Natural killer cell (primary cell): ENCODE measurements at regions not wholly inside any gene's neighbourhood (a gene's known extent, or its start where the extent isn't known, plus 50 kb on each side); places are given as distances from the start of the nearest gene placed in this dataset.

ENCODE experiments used
- ATAC-seq, 3 donors: fragments of 150-1000 bp in 2 of 3; fragments of 200-7000 bp in 1 of 3; cut with Tn5 transposase; 1 replicate in 1 of 3; 2 replicates in 2 of 3; pipeline ENCODE4 v1.10.0; 2021; ENCODE audit warnings: mild to moderate bottlenecking in 2 of 3, moderate library complexity in 2 of 3
- DNase-seq, 2 donors: peaks; one replicate each; pipeline versions ENCODE4 v3.0.0 to v3.0.0-alpha.2; 2013 to 2021; ENCODE audit warnings: mixed read lengths in 1 of 2
- H3K27ac ChIP-seq: one replicate; pipeline ENCODE4 v1.5.1; 2013; ENCODE audit warnings: mild to moderate bottlenecking, low read length
- H3K27me3 ChIP-seq: one replicate; pipeline ENCODE4 v1.6.1; 2013; ENCODE audit warnings: low read length; ENCODE audit not compliant: control insufficient read depth, insufficient read depth
- H3K36me3 ChIP-seq: one replicate; pipeline ENCODE4 v1.6.1; 2013; ENCODE audit warnings: low read length; ENCODE audit not compliant: control insufficient read depth, insufficient read depth
- H3K4me1 ChIP-seq: one replicate; pipeline ENCODE4 v1.6.1; 2013; ENCODE audit warnings: low read length; ENCODE audit not compliant: control insufficient read depth, insufficient read depth
- H3K4me3 ChIP-seq: one replicate; pipeline ENCODE4 v1.5.1; 2013; ENCODE audit warnings: low read length
- H3K9me3 ChIP-seq: one replicate; pipeline ENCODE4 v1.6.1; 2013; ENCODE audit warnings: low read length; ENCODE audit not compliant: control insufficient read depth, insufficient read depth
- H3K27ac Mint-ChIP-seq, 2 donors: one replicate each; pipeline ENCODE4 v1.8.0; 2022; ENCODE audit warnings: mild to moderate bottlenecking in 2 of 2, mixed read lengths in 2 of 2, moderate library complexity in 1 of 2
- H3K27me3 Mint-ChIP-seq, 2 donors: one replicate each; pipeline ENCODE4 v1.8.0; 2022; ENCODE audit warnings: low read depth in 2 of 2, mixed read lengths in 2 of 2
- H3K36me3 Mint-ChIP-seq: one replicate; pipeline ENCODE4 v1.8.0; 2022; ENCODE audit warnings: mixed read lengths
- H3K4me1 Mint-ChIP-seq, 2 donors: one replicate each; pipeline ENCODE4 v1.8.0; 2022; ENCODE audit warnings: mixed read lengths in 2 of 2
- H3K4me3 Mint-ChIP-seq: one replicate; pipeline ENCODE4 v1.8.0; 2022; ENCODE audit warnings: mild to moderate bottlenecking, moderate library complexity, mixed read lengths
- H3K9me3 Mint-ChIP-seq, 2 donors: one replicate each; pipeline ENCODE4 v1.8.0; 2022; ENCODE audit warnings: mixed read lengths in 2 of 2
- CTCF ChIP-seq: fragments of 200-600 bp; IDR thresholded peaks from one replicate; pipeline ENCODE4 v1.8.0; 2022; ENCODE audit warnings: antibody characterized with exemption
- WGBS: methylation state at CpG from one replicate; pipeline ENCODE4 v1.1.7; 2013; ENCODE audit warnings: missing lambda C conversion rate; ENCODE audit not compliant: insufficient coverage; 5-methylcytosine and 5-hydroxymethylcytosine counted together
- intact Hi-C: fragments of 100-400 bp; cut with micrococcal nuclease; formaldehyde crosslinking; loops from one replicate; pipeline ENCODE4 v1.14.2; 2022

DNA sequence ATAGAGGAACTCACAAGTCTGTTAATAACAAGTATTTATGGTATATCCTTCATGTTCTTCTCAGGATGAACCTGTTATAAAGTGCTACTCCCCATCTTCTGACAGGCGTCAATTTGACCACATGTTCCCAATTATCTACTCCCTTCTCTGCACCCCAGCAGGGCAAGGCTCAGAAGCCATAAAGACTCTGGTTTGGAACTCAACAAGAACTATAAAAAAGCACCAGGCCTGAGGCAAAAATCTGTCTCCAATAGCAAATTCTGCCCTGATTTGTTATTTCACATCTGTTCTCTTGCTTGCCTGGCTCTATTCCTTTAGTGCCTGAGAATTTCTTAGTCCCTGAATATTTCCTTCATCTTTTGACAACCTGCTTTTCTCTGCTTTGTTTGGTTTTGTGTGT is 618.2 kb upstream of the KIRREL3 start:
- no peaks in the 10 kb centered on the region for H3K27me3 ChIP-seq
- Mint-ChIP-seq H3K36me3 (no peaks in the 10 kb centered on the region), H3K9me3 (peaks cover 0 to 3% of the 10 kb centered on the region in 2 donors), H3K4me3 (no peak overlapping the region), H3K27me3 (no peaks in the 10 kb centered on the region), H3K27ac (no peak overlapping the region), H3K4me1 (no peaks in the 10 kb centered on the region)
- no peak overlapping the region for H3K27ac ChIP-seq
- no peaks in the 10 kb centered on the region for H3K4me1 ChIP-seq
- H3K4me3 ChIP-seq: no peak overlapping the region
- H3K36me3 ChIP-seq: no peaks in the 10 kb centered on the region
- no peaks in the 10 kb centered on the region for H3K9me3 ChIP-seq
- WGBS: 97% methylated on average over 1 of the region's 1 CpG
- no peak for TF ChIP-seq CTCF
- intact Hi-C loops: no loop called here
- DNase-seq (no peak), ATAC-seq (no peak)

- H3K27me3 ChIP-seq: no peaks in the 10 kb centered on the region
- Mint-ChIP-seq H3K9me3 (peaks cover 0 to 3% of the 10 kb centered on the region in 2 donors), H3K27me3 (no peaks in the 10 kb centered on the region), H3K4me3 (no peak overlapping the region), H3K36me3 (no peaks in the 10 kb centered on the region), H3K4me1 (no peaks in the 10 kb centered on the region), H3K27ac (no peak overlapping the region)
- no peak overlapping the region for H3K27ac ChIP-seq
- no peak for ATAC-seq
- 92% methylated on average over 8 of the region's 8 CpGs for WGBS
- no peak for DNase-seq
- H3K4me3 ChIP-seq: no peak overlapping the region
- no peak for TF ChIP-seq CTCF
- intact Hi-C loops: no loop called here
- H3K9me3 ChIP-seq: no peaks in the 10 kb centered on the region
- H3K36me3 ChIP-seq: no peaks in the 10 kb centered on the region
- no peaks in the 10 kb centered on the region for H3K4me1 ChIP-seq
Observed at GRCh38 chr11:127616158-127616557, 615.6 kb upstream of the KIRREL3 start.

DNA sequence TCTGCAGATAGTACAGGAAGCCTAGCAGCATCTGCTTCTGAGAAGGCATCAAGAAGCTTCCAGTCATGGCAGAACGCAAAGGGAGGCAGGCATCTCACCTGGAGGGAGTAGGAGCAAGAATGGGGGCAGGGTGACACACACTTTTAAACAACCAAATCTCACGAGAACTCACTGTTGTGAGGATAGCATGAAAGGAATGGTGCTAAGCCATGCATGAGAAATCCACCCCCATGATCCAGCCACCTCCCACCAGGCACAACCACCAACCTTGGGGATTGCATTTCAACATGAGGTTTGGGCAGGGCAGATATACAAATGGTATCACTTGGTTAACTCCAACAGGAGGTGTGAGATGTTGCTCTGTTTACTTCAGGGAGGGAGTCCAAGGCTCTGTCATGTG is 612.0 kb upstream of the KIRREL3 start:
- Mint-ChIP-seq H3K36me3 (no peaks in the 10 kb centered on the region), H3K27ac (no peak overlapping the region), H3K4me3 (no peak overlapping the region), H3K4me1 (no peaks in the 10 kb centered on the region), H3K27me3 (no peaks in the 10 kb centered on the region), H3K9me3 (no peaks in the 10 kb centered on the region)
- no peak for DNase-seq
- Histone ChIP-seq H3K27me3 (no peaks in the 10 kb centered on the region), H3K4me3 (no peak overlapping the region), H3K4me1 (no peaks in the 10 kb centered on the region), H3K36me3 (no peaks in the 10 kb centered on the region), H3K9me3 (no peaks in the 10 kb centered on the region), H3K27ac (no peak overlapping the region)
- ATAC-seq: no peak
- no peak for TF ChIP-seq CTCF
- intact Hi-C loops: no loop called here
- WGBS: 67% methylated on average over 1 of the region's 2 CpGs

- Mint-ChIP-seq H3K4me1 (no peaks in the 10 kb centered on the region), H3K4me3 (no peak overlapping the region), H3K27ac (no peak overlapping the region), H3K36me3 (no peaks in the 10 kb centered on the region), H3K9me3 (peaks cover 2 to 3% of the 10 kb centered on the region in 2 donors), H3K27me3 (no peaks in the 10 kb centered on the region)
- DNase-seq: no peak
- Histone ChIP-seq H3K4me3 (no peak overlapping the region), H3K36me3 (no peaks in the 10 kb centered on the region), H3K27ac (no peak overlapping the region), H3K27me3 (no peaks in the 10 kb centered on the region), H3K4me1 (no peaks in the 10 kb centered on the region), H3K9me3 (no peaks in the 10 kb centered on the region)
- intact Hi-C loops: no loop called here
- TF ChIP-seq CTCF: no peak
- 85% methylated on average over 3 of the region's 4 CpGs for WGBS
- no peak for ATAC-seq
Observed at GRCh38 chr11:127609025-127609773, 608.6 kb upstream of the KIRREL3 start.
